Neural progenitor cell (in vitro differentiated cells): ENCODE measurements at regions not wholly inside any gene's neighbourhood (a gene's known extent, or its start where the extent isn't known, plus 50 kb on each side); places are given as distances from the start of the nearest gene placed in this dataset.

Experiments
- DNase-seq: peaks from one replicate; pipeline ENCODE4 v3.0.0-alpha.2; 2016; ENCODE audit warnings: low spot score
- H2AFZ ChIP-seq: fragments of 200-600 bp; sonication (generic); replicated peaks from 2 replicates; pipeline ENCODE4 v1.6.1; 2016; ENCODE audit warnings: antibody characterized with exemption
- H3F3A ChIP-seq: fragments of 200-600 bp; sonication (generic); 2 replicates; pipeline ENCODE4 v1.6.1; 2016; ENCODE audit warnings: antibody characterized with exemption, low read depth
- H3K27ac ChIP-seq: fragments of 200-600 bp; sonication (generic); 2 replicates; pipeline ENCODE4 v1.5.1; 2016; ENCODE audit warnings: mild to moderate bottlenecking
- H3K27me3 ChIP-seq: fragments of 200-600 bp; sonication (generic); 2 replicates; pipeline ENCODE4 v1.6.1; 2016; ENCODE audit warnings: mild to moderate bottlenecking, moderate library complexity
- H3K36me3 ChIP-seq: fragments of 200-600 bp; sonication (generic); 2 replicates; pipeline ENCODE4 v1.5.1; 2016
- H3K4me1 ChIP-seq: fragments of 200-600 bp; sonication (generic); 2 replicates; pipeline ENCODE4 v1.6.1; 2016; ENCODE audit warnings: mixed run types
- H3K4me2 ChIP-seq: fragments of 200-600 bp; sonication (generic); 2 replicates; pipeline ENCODE4 v1.6.1; 2016
- H3K4me3 ChIP-seq: fragments of 200-600 bp; sonication (generic); 2 replicates; pipeline ENCODE4 v1.5.1; 2016
- H3K79me2 ChIP-seq: fragments of 200-600 bp; sonication (generic); 2 replicates; pipeline ENCODE4 v1.6.1; 2016; ENCODE audit warnings: low read depth
- H3K9ac ChIP-seq: fragments of 200-600 bp; sonication (generic); 2 replicates; pipeline ENCODE4 v1.6.1; 2016
- H3K9me3 ChIP-seq: fragments of 200-600 bp; sonication (generic); 2 replicates; pipeline ENCODE4 v1.5.1; 2016; ENCODE audit warnings: low read depth
- H4K20me1 ChIP-seq: fragments of 200-600 bp; sonication (generic); 2 replicates; pipeline ENCODE4 v1.6.1; 2016; ENCODE audit warnings: low read depth
- H3K27ac Mint-ChIP-seq: 3 replicates; pipeline ENCODE4 v1.8.0; 2021; ENCODE audit warnings: mixed read lengths
- H3K27me3 Mint-ChIP-seq: 2 replicates; pipeline ENCODE4 v1.8.0; 2022; ENCODE audit warnings: low read depth, mild to moderate bottlenecking, inconsistent platforms, moderate library complexity, mixed read lengths; ENCODE audit not compliant: insufficient read depth
- H3K36me3 Mint-ChIP-seq: 3 replicates; pipeline ENCODE4 v1.8.0; 2021; ENCODE audit warnings: mixed read lengths
- H3K4me1 Mint-ChIP-seq: 3 replicates; pipeline ENCODE4 v1.8.0; 2021; ENCODE audit warnings: mixed read lengths
- H3K4me3 Mint-ChIP-seq: 3 replicates; pipeline ENCODE4 v1.8.0; 2021; ENCODE audit warnings: mild to moderate bottlenecking, moderate library complexity, mixed read lengths
- H3K9me3 Mint-ChIP-seq: 3 replicates; pipeline ENCODE4 v1.8.0; 2020; ENCODE audit warnings: mixed read lengths
- CTCF ChIP-seq: fragments of 200-600 bp; sonication (generic); IDR thresholded peaks from 2 replicates; pipeline ENCODE4 v1.5.1; 2017; ENCODE audit warnings: antibody characterized with exemption, mild to moderate bottlenecking
- EZH2 ChIP-seq: fragments of 200-600 bp; sonication (generic); IDR thresholded peaks from 2 replicates; pipeline ENCODE4 v1.6.1; 2017; ENCODE audit warnings: antibody characterized with exemption, mild to moderate bottlenecking, moderate library complexity
- EZH2phosphoT487 ChIP-seq: fragments of 200-600 bp; sonication (generic); IDR thresholded peaks from 2 replicates; pipeline ENCODE4 v1.6.1; 2017; ENCODE audit warnings: antibody characterized with exemption

DNA sequence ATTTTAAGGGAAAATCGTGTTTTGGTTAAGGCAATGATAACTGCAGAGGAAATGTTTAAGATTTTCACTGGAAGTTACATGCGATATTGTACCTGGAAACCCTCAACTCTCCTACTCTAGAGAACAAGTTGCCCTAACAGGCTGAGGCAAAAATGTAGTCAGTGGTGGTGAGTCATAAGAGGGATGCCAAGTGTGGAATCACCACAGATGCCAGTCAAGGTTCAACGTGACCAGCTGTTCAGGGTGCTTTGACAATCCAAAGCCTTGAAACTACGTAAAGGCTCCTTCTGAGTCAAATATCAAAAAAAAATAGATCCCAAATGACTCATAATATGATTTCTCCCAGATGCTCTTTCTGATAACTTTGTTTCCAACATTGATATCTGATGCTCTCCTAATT lies 77.9 kb upstream of the AFF2 start:
- H3K4me3 ChIP-seq, result no peak overlapping the region
- H3K27ac ChIP-seq, result no peak overlapping the region
- TF ChIP-seq CTCF (no peak), EZH2phosphoT487 (no peak), EZH2 (no peak)
- no peaks in the 10 kb centered on the region for H4K20me1 ChIP-seq
- no peak for DNase-seq
- Mint-ChIP-seq H3K27me3 (peaks cover 3% of the 10 kb centered on the region), H3K27ac (no peak overlapping the region), H3K36me3 (no peaks in the 10 kb centered on the region), H3K9me3 (peaks cover 2% of the 10 kb centered on the region), H3K4me3 (no peak overlapping the region), H3K4me1 (no peaks in the 10 kb centered on the region)
- peaks cover 16% of the 10 kb centered on the region for H3K27me3 ChIP-seq
- no peaks in the 10 kb centered on the region for H3K4me1 ChIP-seq
- no peaks in the 10 kb centered on the region for H3F3A ChIP-seq
- H3K9ac ChIP-seq, result no peak overlapping the region
- H3K36me3 ChIP-seq, result no peaks in the 10 kb centered on the region
- no peaks in the 10 kb centered on the region for H3K9me3 ChIP-seq
- no peaks in the 10 kb centered on the region for H3K79me2 ChIP-seq
- H3K4me2 ChIP-seq, result no peak overlapping the region
- H2AFZ ChIP-seq, result no peak overlapping the region

DNA sequence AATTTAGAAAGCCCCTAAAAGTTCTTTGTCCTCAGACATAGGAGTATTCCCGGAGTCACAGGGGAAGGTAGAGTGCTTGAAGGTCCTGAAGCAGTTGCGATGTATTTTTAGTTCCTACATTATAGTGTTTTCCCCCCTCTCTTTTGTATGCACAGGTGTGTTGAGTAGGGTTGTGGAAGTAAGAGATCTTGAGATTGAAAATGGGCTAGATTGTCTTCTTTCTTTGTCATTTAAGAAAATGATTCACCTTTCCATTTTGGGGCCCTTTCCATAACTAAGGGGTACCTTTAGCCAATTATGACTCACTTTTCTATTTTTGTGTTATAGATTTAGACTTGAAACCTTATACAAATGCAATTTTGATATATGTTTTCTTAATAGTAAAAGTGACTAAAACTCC lies 75.8 kb upstream of the AFF2 start:
- Histone ChIP-seq H3F3A (no peaks in the 10 kb centered on the region), H3K4me3 (no peak overlapping the region), H3K9ac (no peak overlapping the region), H3K79me2 (no peaks in the 10 kb centered on the region), H3K4me2 (no peak overlapping the region), H3K4me1 (no peaks in the 10 kb centered on the region), H3K27me3 (peaks cover 20% of the 10 kb centered on the region), H4K20me1 (no peaks in the 10 kb centered on the region), H3K36me3 (no peaks in the 10 kb centered on the region), H3K27ac (no peak overlapping the region), H3K9me3 (no peaks in the 10 kb centered on the region), H2AFZ (no peak overlapping the region)
- H3K36me3 Mint-ChIP-seq, result no peaks in the 10 kb centered on the region
- TF ChIP-seq EZH2 (no peak), EZH2phosphoT487 (no peak), CTCF (no peak)
- peaks cover 2% of the 10 kb centered on the region for H3K9me3 Mint-ChIP-seq
- H3K4me1 Mint-ChIP-seq, result no peaks in the 10 kb centered on the region
- H3K27me3 Mint-ChIP-seq, result peaks cover 3% of the 10 kb centered on the region
- H3K4me3 Mint-ChIP-seq, result no peak overlapping the region
- no peak overlapping the region for H3K27ac Mint-ChIP-seq
- no peak for DNase-seq

DNA sequence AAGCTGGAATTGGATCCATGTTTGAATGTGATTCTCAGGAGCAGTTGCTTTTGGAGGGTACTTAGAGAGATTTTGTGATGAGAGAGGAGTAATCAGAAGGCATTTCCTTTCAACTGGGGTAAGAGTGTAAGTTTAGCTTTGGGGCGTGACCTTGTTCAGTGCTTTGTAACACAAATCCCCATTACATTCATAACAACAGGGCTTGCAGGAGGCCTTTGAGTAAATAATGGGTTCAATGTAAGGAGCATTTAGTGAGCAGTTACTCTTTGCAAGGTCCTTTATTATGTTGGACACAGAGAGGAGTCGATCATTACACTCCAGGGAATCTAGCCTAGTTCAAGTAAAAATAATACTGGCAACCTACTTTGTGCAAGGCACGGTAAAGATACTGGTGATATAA lies 74.0 kb upstream of the AFF2 start:
- no peaks in the 10 kb centered on the region for H3K4me1 Mint-ChIP-seq
- Histone ChIP-seq H3K9me3 (no peaks in the 10 kb centered on the region), H2AFZ (no peak overlapping the region), H3K27ac (no peak overlapping the region), H3K79me2 (no peaks in the 10 kb centered on the region), H3K4me2 (no peak overlapping the region), H3K4me3 (no peak overlapping the region), H3K36me3 (no peaks in the 10 kb centered on the region), H3F3A (no peaks in the 10 kb centered on the region), H3K9ac (no peak overlapping the region), H3K27me3 (peaks cover 20% of the 10 kb centered on the region), H3K4me1 (no peaks in the 10 kb centered on the region), H4K20me1 (no peaks in the 10 kb centered on the region)
- no peak for DNase-seq
- H3K36me3 Mint-ChIP-seq, result no peaks in the 10 kb centered on the region
- H3K4me3 Mint-ChIP-seq, result no peak overlapping the region
- no peaks in the 10 kb centered on the region for H3K27me3 Mint-ChIP-seq
- no peak overlapping the region for H3K27ac Mint-ChIP-seq
- TF ChIP-seq CTCF, result no peak
- no peak for TF ChIP-seq EZH2
- TF ChIP-seq EZH2phosphoT487, result no peak
- peaks cover 2% of the 10 kb centered on the region for H3K9me3 Mint-ChIP-seq

GRCh38 chrX:148441387-148441786 lies 59.0 kb upstream of the AFF2 start:
- H2AFZ ChIP-seq, result no peak overlapping the region
- no peak overlapping the region for H3K4me2 ChIP-seq
- H3K27me3 ChIP-seq, result no peaks in the 10 kb centered on the region
- no peaks in the 10 kb centered on the region for H3F3A ChIP-seq
- H3K27ac ChIP-seq, result no peak overlapping the region
- no peak overlapping the region for H3K9ac ChIP-seq
- H3K27me3 Mint-ChIP-seq, result peaks cover 4% of the 10 kb centered on the region
- H3K4me1 ChIP-seq, result no peaks in the 10 kb centered on the region
- peak; percentile 15 for DNase-seq
- H3K9me3 Mint-ChIP-seq, result peaks cover 6% of the 10 kb centered on the region
- H3K4me3 ChIP-seq, result no peak overlapping the region
- no peak overlapping the region for H3K27ac Mint-ChIP-seq
- H3K4me1 Mint-ChIP-seq, result no peaks in the 10 kb centered on the region
- H3K9me3 ChIP-seq, result no peaks in the 10 kb centered on the region
- no peaks in the 10 kb centered on the region for H3K36me3 Mint-ChIP-seq
- no peaks in the 10 kb centered on the region for H3K36me3 ChIP-seq
- H3K4me3 Mint-ChIP-seq, result no peak overlapping the region
- H3K79me2 ChIP-seq, result no peaks in the 10 kb centered on the region
- TF ChIP-seq CTCF, result no peak
- TF ChIP-seq EZH2, result no peak
- no peak for TF ChIP-seq EZH2phosphoT487
- H4K20me1 ChIP-seq, result no peaks in the 10 kb centered on the region
